ENCODE measurements at regions not wholly inside any gene's neighbourhood (a gene's known extent, or its start where the extent isn't known, plus 50 kb on each side); places are given as distances from the start of the nearest gene placed in this dataset.

DNA sequence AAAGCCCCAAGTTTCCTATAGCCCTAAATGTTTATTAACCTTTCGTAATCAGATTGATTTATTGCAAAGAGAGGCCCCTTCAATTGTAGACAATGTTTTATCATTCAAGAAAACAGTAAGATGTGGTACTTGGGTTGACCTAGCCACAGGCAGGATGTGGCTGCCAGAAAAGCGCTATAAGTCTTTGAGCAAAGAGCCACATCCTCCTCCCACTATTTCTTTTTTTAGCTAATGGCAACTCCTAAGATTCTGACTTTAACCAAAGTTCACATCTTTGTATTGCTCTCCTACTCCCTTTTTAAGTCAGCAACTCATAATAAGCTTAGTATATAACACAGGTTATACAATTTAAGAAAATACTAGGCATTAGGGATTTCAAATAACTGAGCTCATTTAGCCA lies 70.7 kb upstream of the PPP3CA start:
- no peak for TF ChIP-seq EZH2phosphoT487 (IDR thresholded peaks at IDR 0.05; ENCODE audit: borderline replicate concordance, low read length)
- TF ChIP-seq, protein P1, sequence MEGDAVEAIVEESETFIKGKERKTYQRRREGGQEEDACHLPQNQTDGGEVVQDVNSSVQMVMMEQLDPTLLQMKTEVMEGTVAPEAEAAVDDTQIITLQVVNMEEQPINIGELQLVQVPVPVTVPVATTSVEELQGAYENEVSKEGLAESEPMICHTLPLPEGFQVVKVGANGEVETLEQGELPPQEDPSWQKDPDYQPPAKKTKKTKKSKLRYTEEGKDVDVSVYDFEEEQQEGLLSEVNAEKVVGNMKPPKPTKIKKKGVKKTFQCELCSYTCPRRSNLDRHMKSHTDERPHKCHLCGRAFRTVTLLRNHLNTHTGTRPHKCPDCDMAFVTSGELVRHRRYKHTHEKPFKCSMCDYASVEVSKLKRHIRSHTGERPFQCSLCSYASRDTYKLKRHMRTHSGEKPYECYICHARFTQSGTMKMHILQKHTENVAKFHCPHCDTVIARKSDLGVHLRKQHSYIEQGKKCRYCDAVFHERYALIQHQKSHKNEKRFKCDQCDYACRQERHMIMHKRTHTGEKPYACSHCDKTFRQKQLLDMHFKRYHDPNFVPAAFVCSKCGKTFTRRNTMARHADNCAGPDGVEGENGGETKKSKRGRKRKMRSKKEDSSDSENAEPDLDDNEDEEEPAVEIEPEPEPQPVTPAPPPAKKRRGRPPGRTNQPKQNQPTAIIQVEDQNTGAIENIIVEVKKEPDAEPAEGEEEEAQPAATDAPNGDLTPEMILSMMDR (IDR thresholded peaks at IDR 0.05; ENCODE audit: low read depth, low read length, poor library complexity, severe bottlenecking) = no peak
